ENCODE measurements at regions not wholly inside any gene's neighbourhood (a gene's known extent, or its start where the extent isn't known, plus 50 kb on each side); places are given as distances from the start of the nearest gene placed in this dataset.
A peak's percentile ranks its signal among the peaks of the same experiment; 100 is the strongest.
"Not testable (repeated sequence)": the region's sequence is repeated elsewhere in the genome, so short reads cannot be mapped to it uniquely, and the experiment has no call there.

GRCh38 chr2:72031346-72032110 is 116.1 kb downstream of the CYP26B1 start:
- DNase-seq (ENCODE audit: low read depth) = no peak

GRCh38 chr2:72028996-72029395 is 118.7 kb downstream of the CYP26B1 start:
- DNase-seq (ENCODE audit: low read depth) = no peak

GRCh38 chr2:72028351-72028995 is 119.2 kb downstream of the CYP26B1 start:
- DNase-seq (ENCODE audit: low read depth) = no peak

GRCh38 chr2:72027426-72028161 is 120.1 kb downstream of the CYP26B1 start:
- peak; percentile 37 for DNase-seq (ENCODE audit: low read depth)

- DNase-seq (ENCODE audit: low read depth) = no peak
Measured at GRCh38 chr2:72026819-72027425, 120.7 kb downstream of the CYP26B1 start.

GRCh38 chr2:72024451-72025175 is 123.0 kb downstream of the CYP26B1 start:
- DNase-seq (ENCODE audit: low read depth) = no peak

GRCh38 chr2:72023678-72024390 is 123.8 kb downstream of the CYP26B1 start:
- DNase-seq (ENCODE audit: low read depth) = no peak

- DNase-seq (ENCODE audit: low read depth) = not testable (repeated sequence)
Measured at GRCh38 chr2:72021371-72021770, 126.3 kb downstream of the CYP26B1 start.

- DNase-seq (ENCODE audit: low read depth) = peak; percentile 33
Measured at GRCh38 chr2:72015266-72015665, 132.4 kb downstream of the CYP26B1 start.

GRCh38 chr2:72014831-72015230 is 132.8 kb downstream of the CYP26B1 start:
- DNase-seq (ENCODE audit: low read depth) = peak; percentile 50

- DNase-seq (ENCODE audit: low read depth) = no peak
Measured at GRCh38 chr2:72013726-72014125, 133.9 kb downstream of the CYP26B1 start.

- DNase-seq (ENCODE audit: low read depth) = no peak
Measured at GRCh38 chr2:72012886-72013574, 134.6 kb downstream of the CYP26B1 start.

GRCh38 chr2:72011791-72012190 is 135.9 kb downstream of the CYP26B1 start:
- no peak for DNase-seq (ENCODE audit: low read depth)

- DNase-seq (ENCODE audit: low read depth) = no peak
Measured at GRCh38 chr2:72011370-72011689, 136.3 kb downstream of the CYP26B1 start.

- no peak for DNase-seq (ENCODE audit: low read depth)
Measured at GRCh38 chr2:72010647-72011369, 136.9 kb downstream of the CYP26B1 start.

GRCh38 chr2:72008608-72009007 is 139.1 kb downstream of the CYP26B1 start:
- no peak for DNase-seq (ENCODE audit: low read depth)

GRCh38 chr2:72007402-72007801 is 140.3 kb downstream of the CYP26B1 start:
- no peak for DNase-seq (ENCODE audit: low read depth)

GRCh38 chr2:72006188-72006736 is 141.4 kb downstream of the CYP26B1 start:
- no peak for DNase-seq (ENCODE audit: low read depth)

GRCh38 chr2:72004976-72005375 is 142.7 kb downstream of the CYP26B1 start:
- no peak for DNase-seq (ENCODE audit: low read depth)
